K562 (cell line): ENCODE measurements at regions not wholly inside any gene's neighbourhood (a gene's known extent, or its start where the extent isn't known, plus 50 kb on each side); places are given as distances from the start of the nearest gene placed in this dataset.

Source experiments
- ATAC-seq: fragments of 200-7000 bp; cut with Tn5 transposase; 3 replicates; pipeline ENCODE4 v1.9.1; 2020; ENCODE audit warnings: moderate library complexity
- BruUV-seq: library from RNA; stranded (reverse); fragments of 400-500 nt; replicated peaks from 2 replicates; lab custom pipeline; 2021; lab: Mats Ljungman, UMichigan
- CTCF ChIA-PET: fragments of 300-600 bp; formaldehyde crosslinking; extraction: SDS; loops from one replicate; lab custom pipeline; 2021; ENCODE audit warnings: low intra/inter-chr PET ratio; lab: Yijun Ruan, JAX
- POLR2A ChIA-PET: fragments of 300-600, 350-650 bp; sonication (Branson Sonifier 250); formaldehyde crosslinking; extraction: SDS; loops from one replicate; lab custom pipeline; 2021; ENCODE audit warnings: antibody characterized with exemption, inconsistent platforms; lab: Yijun Ruan, JAX
- DNase-seq, 4 experiments: peaks; one replicate each; pipeline versions ENCODE4 v3.0.0 to v3.0.0-alpha.2; 2011 to 2018; ENCODE audit warnings: low spot score in 3 of 4, mixed read lengths in 3 of 4; ENCODE audit errors: extremely low read depth in 1 of 4
- FAIRE-seq: peaks from 2 replicates; lab custom pipeline; 2011; peaks lifted over from hg19 to GRCh38; lab: Jason Lieb, UNC
- H2AFZ ChIP-seq: 2 replicates; pipeline ENCODE4 v1.6.0; 2011; ENCODE audit warnings: low read depth, low read length, control low read depth, inconsistent platforms
- H3K27ac ChIP-seq: fragments of 200-600 bp; 3 replicates; pipeline ENCODE4 v1.8.0; 2011; ENCODE audit warnings: low read depth, mild to moderate bottlenecking, control low read depth, inconsistent platforms, low read length, moderate library complexity, mixed read lengths; ENCODE audit errors: extremely low read depth
- H3K27me3 ChIP-seq, 2 experiments: fragments of 300-600 bp in 1 of 2; 2 replicates in 1 of 2; 3 replicates in 1 of 2; pipeline versions ENCODE4 v1.6.0 to v1.8.0; 2011; ENCODE audit warnings: inconsistent platforms in 2 of 2, low read length in 2 of 2, mild to moderate bottlenecking in 1 of 2, mixed read lengths in 1 of 2, moderate library complexity in 1 of 2; ENCODE audit not compliant: control insufficient read depth in 2 of 2, insufficient read depth in 2 of 2
- H3K36me3 ChIP-seq: fragments of 300-600 bp; 3 replicates; pipeline ENCODE4 v1.8.0; 2011; ENCODE audit warnings: mild to moderate bottlenecking, low read length, inconsistent platforms; ENCODE audit not compliant: control insufficient read depth, insufficient read depth
- H3K4me1 ChIP-seq, 2 experiments: fragments of 200-600 bp in 1 of 2; replicated peaks in 1 of 2; 2 replicates in 1 of 2; 3 replicates in 1 of 2; pipeline versions ENCODE4 v1.5.1 to v1.8.0; 2011; ENCODE audit warnings: inconsistent platforms in 2 of 2, low read length in 2 of 2, mild to moderate bottlenecking in 1 of 2, mixed read lengths in 1 of 2, moderate library complexity in 1 of 2; ENCODE audit not compliant: control insufficient read depth in 2 of 2, insufficient read depth in 2 of 2
- H3K4me2 ChIP-seq: 2 replicates; pipeline ENCODE4 v1.6.1; 2011; ENCODE audit warnings: low read length, control low read depth, inconsistent platforms, mixed read lengths; ENCODE audit not compliant: insufficient read depth
- H3K4me3 ChIP-seq: fragments of 200-600 bp; sonication (generic), shearing (Covaris generic); 2 replicates; pipeline ENCODE4 v1.5.1; 2016; ENCODE audit warnings: control low read depth, inconsistent platforms
- H3K79me2 ChIP-seq: fragments of 200-600 bp; 3 replicates; pipeline ENCODE4 v1.8.0; 2011; ENCODE audit warnings: low read length, inconsistent platforms; ENCODE audit not compliant: control insufficient read depth, insufficient read depth
- H3K9ac ChIP-seq, 2 experiments: 2 replicates each; pipeline versions ENCODE4 v1.6.0 to v1.6.1; 2011; ENCODE audit warnings: low read depth in 2 of 2, low read length in 2 of 2, control low read depth in 1 of 2, inconsistent platforms in 1 of 2, mild to moderate bottlenecking in 1 of 2, mixed read lengths in 1 of 2; ENCODE audit not compliant: insufficient read depth in 1 of 2
- H3K9me1 ChIP-seq: one replicate; pipeline ENCODE4 v1.6.0; 2011; ENCODE audit warnings: inconsistent platforms, mild to moderate bottlenecking, low read length, moderate library complexity; ENCODE audit not compliant: control insufficient read depth, insufficient read depth
- H3K9me3 ChIP-seq: replicated peaks from 2 replicates; pipeline ENCODE4 v1.5.1; 2011; ENCODE audit warnings: low read depth, low read length, inconsistent platforms; ENCODE audit not compliant: control insufficient read depth, insufficient read depth
- H4K20me1 ChIP-seq: replicated peaks from 2 replicates; pipeline ENCODE4 v1.6.1; 2011; ENCODE audit warnings: low read length, inconsistent platforms, mixed read lengths; ENCODE audit not compliant: control insufficient read depth, insufficient read depth
- ARID2 ChIP-seq: fragments of 450-650 bp; IDR thresholded peaks from 2 replicates; pipeline ENCODE4 v1.6.1; 2017; ENCODE audit warnings: antibody characterized with exemption, mild to moderate bottlenecking
- BCL6 ChIP-seq: fragments of 250-450 bp; sonication (Bioruptor Pico); IDR thresholded peaks from 2 replicates; pipeline ENCODE4 v1.4.0; 2020
- FIP1L1 ChIP-seq: fragments of 200-400 bp; formaldehyde crosslinking; IDR thresholded peaks from 2 replicates; pipeline ENCODE4 v1.6.1; 2018; ENCODE audit warnings: mild to moderate bottlenecking, low read depth, low read length; ENCODE audit not compliant: poor library complexity, severe bottlenecking
- KAT7 ChIP-seq: sonication (generic); formaldehyde crosslinking; IDR thresholded peaks from 2 replicates; pipeline ENCODE4 v1.8.0; 2022; ENCODE audit warnings: missing genetic modification reagents, mild to moderate bottlenecking, borderline replicate concordance
- POLR3A ChIP-seq: IDR thresholded peaks from 2 replicates; pipeline ENCODE4 v1.6.1; 2011; ENCODE audit warnings: borderline replicate concordance, mild to moderate bottlenecking, moderate library complexity; ENCODE audit not compliant: insufficient read length, insufficient read depth; ENCODE audit errors: extremely low read depth
- SRSF1 ChIP-seq: fragments of 200-400 bp; formaldehyde crosslinking; IDR thresholded peaks from 2 replicates; pipeline ENCODE4 v1.6.1; 2017; ENCODE audit warnings: mild to moderate bottlenecking, low read depth, low read length, moderate library complexity
- ZFP36 ChIP-seq: fragments of 150-350 bp; IDR thresholded peaks from 2 replicates; pipeline ENCODE4 v1.6.1; 2018; ENCODE audit warnings: low read length, low read depth; ENCODE audit not compliant: partially characterized antibody
- WGBS: fragments of 100-300 bp; shearing (Covaris generic); methylation state at CpG from one replicate; pipeline ENCODE4 v1.1.6; 2016; ENCODE audit warnings: low coverage, mixed read lengths; ENCODE audit not compliant: insufficient coverage; ENCODE audit errors: missing lambda C conversion rate; 5-methylcytosine and 5-hydroxymethylcytosine counted together
- in situ Hi-C: fragments of 300-500 bp; cut with MboI; formaldehyde crosslinking; loops from 4 replicates; pipeline ENCODE4 v1.15.0; 2018; ENCODE audit warnings: inconsistent platforms, mixed read lengths
- intact Hi-C: fragments of 100-400 bp; cut with micrococcal nuclease; formaldehyde crosslinking; loops from 2 replicates; pipeline ENCODE4 v1.14.2; 2022
- TF ChIP-seq, protein P1 (sequence below), 2 experiments: fragments of 450-650 bp; IDR thresholded peaks; 2 replicates each; pipeline ENCODE4 v1.6.1; 2016; ENCODE audit warnings: mild to moderate bottlenecking in 2 of 2, borderline replicate concordance in 1 of 2, low read depth in 1 of 2, moderate library complexity in 1 of 2
- TF ChIP-seq, protein P2 (sequence below), 2 experiments: IDR thresholded peaks; 2 replicates each; pipeline ENCODE4 v1.6.1; 2012; ENCODE audit warnings: improper control_type of control experiment in 2 of 2, low read depth in 2 of 2, low read length in 2 of 2, borderline replicate concordance in 1 of 2

DNA sequence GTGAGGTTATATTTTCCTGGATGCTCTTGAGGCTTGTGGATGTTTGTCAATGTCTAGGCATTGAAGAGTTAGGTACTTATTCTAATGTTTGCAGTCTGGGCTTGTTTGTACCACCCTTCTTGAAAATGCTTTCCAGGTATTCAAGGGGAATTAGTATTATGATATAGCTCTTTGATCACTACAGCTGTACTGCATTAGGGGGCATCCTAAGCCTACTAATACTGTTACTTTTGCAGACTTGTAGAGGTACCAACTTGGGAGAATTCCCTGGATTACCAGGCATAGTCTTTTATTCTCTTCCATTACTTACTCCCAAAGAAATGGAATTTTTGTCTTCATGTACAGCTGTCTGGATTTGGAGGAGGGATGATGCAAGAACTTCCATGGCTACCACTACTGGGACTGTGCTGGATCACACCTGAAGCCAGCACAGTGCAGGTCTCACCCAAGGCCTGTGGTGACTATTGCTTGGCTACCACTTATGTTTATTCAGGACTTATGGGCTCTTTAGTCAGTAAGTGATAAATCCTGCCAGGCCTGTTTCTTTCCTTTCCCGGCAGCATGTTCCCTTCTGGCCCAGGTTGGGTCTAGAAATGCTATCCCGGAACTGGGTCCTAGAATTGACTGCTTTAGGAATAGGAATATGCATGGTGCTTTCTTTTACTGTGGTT is 402.9 kb downstream of the IL20RB start (continued):
- no peak for TF ChIP-seq KAT7
- TF ChIP-seq SRSF1, result no peak

DNA sequence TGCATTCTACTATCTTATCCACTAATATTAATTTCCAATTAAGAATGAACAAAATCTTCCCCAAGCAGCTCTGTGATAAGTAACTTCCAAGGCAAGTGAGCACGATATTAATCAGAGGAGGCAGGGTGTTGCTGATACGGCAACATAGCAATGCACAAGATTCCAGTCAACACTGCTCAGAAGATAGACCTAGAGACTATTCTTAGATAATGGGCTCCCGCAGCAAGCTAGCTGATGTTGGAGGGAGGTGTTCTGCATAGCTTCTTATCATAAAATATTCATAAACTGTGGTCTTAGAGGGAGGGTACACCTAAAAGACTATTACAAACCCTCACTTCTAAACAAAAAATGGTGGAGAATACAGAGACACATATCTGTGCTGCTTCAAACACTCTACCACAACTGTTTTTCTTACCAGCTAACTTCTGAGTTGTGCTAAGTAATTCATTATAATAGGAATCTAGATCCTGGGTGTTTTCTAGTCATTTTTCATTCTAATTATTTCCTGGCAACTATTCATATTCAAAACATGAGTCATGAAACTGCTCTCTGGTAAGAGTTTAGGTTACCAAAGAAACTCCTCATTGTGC is 382.0 kb upstream of the SOX14 start:
- in situ Hi-C loops, result no loop called here

More for the DNA sequence above, 382.0 kb upstream of the SOX14 start:
- ChIA-PET CTCF (no interaction called here), POLR2A (no interaction called here)
- Histone ChIP-seq H3K27ac (no peak overlapping the region), H3K4me1 (no peaks in the 10 kb centered on the region), H3K9ac (no peak overlapping the region), H3K9me3 (no peaks in the 10 kb centered on the region), H3K9me1 (no peaks in the 10 kb centered on the region), H2AFZ (no peak overlapping the region), H3K79me2 (no peaks in the 10 kb centered on the region), H4K20me1 (no peaks in the 10 kb centered on the region), H3K4me3 (no peak overlapping the region), H3K27me3 (no peaks in the 10 kb centered on the region), H3K4me2 (no peak overlapping the region), H3K36me3 (no peaks in the 10 kb centered on the region)
- no peak for ATAC-seq
- intact Hi-C loops, result no loop called here
- FAIRE-seq, result no peak
- no peak for DNase-seq
- TF ChIP-seq, protein P1, sequence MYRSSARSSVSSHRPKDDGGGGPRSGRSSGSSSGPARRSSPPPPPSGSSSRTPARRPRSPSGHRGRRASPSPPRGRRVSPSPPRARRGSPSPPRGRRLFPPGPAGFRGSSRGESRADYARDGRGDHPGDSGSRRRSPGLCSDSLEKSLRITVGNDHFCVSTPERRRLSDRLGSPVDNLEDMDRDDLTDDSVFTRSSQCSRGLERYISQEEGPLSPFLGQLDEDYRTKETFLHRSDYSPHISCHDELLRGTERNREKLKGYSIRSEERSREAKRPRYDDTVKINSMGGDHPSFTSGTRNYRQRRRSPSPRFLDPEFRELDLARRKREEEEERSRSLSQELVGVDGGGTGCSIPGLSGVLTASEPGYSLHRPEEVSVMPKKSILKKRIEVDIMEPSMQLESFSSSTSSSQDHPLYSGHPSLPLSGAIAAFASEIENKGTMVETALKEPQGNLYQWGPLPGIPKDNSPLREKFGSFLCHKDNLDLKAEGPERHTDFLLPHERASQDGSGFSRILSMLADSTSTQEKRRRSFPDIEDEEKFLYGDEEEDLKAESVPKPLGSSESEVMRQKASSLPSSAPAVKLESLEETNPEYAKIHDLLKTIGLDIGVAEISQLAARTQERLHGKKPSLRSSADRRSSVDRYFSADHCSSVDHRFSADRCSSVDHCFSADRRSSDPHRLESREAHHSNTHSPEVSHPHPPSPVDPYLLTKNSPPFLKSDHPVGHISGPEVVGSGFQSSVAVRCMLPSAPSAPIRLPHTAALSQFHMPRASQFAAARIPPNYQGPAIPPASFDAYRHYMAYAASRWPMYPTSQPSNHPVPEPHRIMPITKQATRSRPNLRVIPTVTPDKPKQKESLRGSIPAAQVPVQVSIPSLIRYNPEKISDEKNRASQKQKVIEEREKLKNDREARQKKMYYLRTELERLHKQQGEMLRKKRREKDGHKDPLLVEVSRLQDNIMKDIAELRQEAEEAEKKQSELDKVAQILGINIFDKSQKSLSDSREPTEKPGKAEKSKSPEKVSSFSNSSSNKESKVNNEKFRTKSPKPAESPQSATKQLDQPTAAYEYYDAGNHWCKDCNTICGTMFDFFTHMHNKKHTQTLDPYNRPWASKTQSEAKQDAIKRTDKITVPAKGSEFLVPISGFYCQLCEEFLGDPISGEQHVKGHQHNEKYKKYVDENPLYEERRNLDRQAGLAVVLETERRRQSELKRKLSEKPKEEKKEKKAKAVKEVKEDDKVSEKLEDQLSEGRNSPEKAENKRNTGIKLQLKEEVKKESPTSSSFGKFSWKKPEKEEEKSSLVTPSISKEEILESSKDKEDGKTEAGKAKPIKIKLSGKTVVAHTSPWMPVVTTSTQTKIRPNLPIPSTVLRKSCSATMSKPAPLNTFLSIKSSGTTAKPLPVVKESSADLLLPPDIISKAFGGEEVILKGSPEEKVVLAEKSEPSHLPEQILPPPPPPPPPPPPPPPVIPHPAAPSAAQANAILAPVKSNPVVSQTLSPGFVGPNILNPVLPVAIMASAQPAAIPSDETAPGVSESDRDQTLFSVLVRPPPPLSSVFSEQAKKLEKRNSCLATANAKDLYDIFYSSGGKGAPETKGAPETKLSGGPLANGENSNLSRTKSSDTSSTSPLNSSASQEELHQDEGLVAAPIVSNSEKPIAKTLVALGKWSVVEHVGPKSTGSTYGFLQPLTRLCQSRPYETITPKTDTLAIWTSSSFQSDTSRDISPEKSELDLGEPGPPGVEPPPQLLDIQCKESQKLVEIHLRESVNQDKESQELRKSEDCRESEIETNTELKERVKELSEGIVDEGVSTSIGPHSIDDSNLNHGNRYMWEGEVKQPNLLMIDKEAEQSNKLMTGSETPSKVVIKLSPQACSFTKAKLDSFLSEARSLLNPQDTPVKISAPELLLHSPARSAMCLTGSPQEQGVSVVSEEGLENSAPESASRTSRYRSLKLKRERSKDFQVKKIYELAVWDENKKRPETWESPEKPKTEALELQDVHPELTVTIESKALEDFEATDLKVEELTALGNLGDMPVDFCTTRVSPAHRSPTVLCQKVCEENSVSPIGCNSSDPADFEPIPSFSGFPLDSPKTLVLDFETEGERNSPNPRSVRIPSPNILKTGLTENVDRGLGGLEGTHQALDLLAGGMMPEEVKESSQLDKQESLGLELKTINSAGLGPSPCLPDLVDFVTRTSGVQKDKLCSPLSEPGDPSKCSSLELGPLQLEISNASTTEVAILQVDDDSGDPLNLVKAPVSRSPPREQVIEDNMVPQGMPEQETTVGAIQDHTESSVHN (IDR thresholded peaks at IDR 0.05; ENCODE audit: borderline replicate concordance in 1 of 2, low read depth in 1 of 2), result no peak
- TF ChIP-seq ARID2, result no peak
- TF ChIP-seq, protein P2, sequence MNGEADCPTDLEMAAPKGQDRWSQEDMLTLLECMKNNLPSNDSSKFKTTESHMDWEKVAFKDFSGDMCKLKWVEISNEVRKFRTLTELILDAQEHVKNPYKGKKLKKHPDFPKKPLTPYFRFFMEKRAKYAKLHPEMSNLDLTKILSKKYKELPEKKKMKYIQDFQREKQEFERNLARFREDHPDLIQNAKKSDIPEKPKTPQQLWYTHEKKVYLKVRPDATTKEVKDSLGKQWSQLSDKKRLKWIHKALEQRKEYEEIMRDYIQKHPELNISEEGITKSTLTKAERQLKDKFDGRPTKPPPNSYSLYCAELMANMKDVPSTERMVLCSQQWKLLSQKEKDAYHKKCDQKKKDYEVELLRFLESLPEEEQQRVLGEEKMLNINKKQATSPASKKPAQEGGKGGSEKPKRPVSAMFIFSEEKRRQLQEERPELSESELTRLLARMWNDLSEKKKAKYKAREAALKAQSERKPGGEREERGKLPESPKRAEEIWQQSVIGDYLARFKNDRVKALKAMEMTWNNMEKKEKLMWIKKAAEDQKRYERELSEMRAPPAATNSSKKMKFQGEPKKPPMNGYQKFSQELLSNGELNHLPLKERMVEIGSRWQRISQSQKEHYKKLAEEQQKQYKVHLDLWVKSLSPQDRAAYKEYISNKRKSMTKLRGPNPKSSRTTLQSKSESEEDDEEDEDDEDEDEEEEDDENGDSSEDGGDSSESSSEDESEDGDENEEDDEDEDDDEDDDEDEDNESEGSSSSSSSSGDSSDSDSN (IDR thresholded peaks at IDR 0.05; ENCODE audit: borderline replicate concordance in 1 of 2, low read depth in 2 of 2, low read length in 2 of 2), result no peak
- TF ChIP-seq FIP1L1, result no peak
- no peak for TF ChIP-seq BCL6 (CRISPR knock-in tag)
- no peak for TF ChIP-seq ZFP36
- TF ChIP-seq POLR3A, result no peak
- no TSS peak for BruUV-seq
- WGBS, result 0% methylated on average over 3 of the region's 3 CpGs
